A549 (cell line): ENCODE measurements at regions not wholly inside any gene's neighbourhood (a gene's known extent, or its start where the extent isn't known, plus 50 kb on each side); places are given as distances from the start of the nearest gene placed in this dataset.

ENCODE experiments used
- ATAC-seq, 2 experiments: fragments of 200-7000 bp in 1 of 2; fragments of >200 bp in 1 of 2; cut with Nextera tagmentation in 1 of 2; cut with Tn5 transposase in 1 of 2; 3 replicates each; pipeline versions ENCODE4 v1.8.0 to v1.9.1; 2018 to 2020; ENCODE audit warnings: mild to moderate bottlenecking in 1 of 2, moderate library complexity in 1 of 2
- CTCF ChIA-PET: fragments of 300-600 bp; sonication (Branson Sonifier 250); formaldehyde crosslinking; extraction: SDS; loops from one replicate; lab custom pipeline; 2021; ENCODE audit warnings: antibody characterized with exemption, inconsistent platforms; lab: Yijun Ruan, JAX
- POLR2A ChIA-PET: fragments of 350-600 bp; formaldehyde crosslinking; extraction: SDS; loops from one replicate; lab custom pipeline; 2021; ENCODE audit warnings: antibody characterized with exemption, inconsistent platforms; lab: Yijun Ruan, JAX
- DNase-seq, 2 experiments: peaks; one replicate each; pipeline versions ENCODE4 v3.0.0 to v3.0.0-alpha.2; 2011 to 2016; ENCODE audit warnings: low read depth in 1 of 2, low spot score in 1 of 2
- FAIRE-seq: peaks from 2 replicates; lab custom pipeline; 2011; peaks lifted over from hg19 to GRCh38; lab: Jason Lieb, UNC
- H3K27ac ChIP-seq, 2 experiments: fragments of >200 bp; sonication (Bioruptor Twin); formaldehyde crosslinking; 3 replicates each; pipeline ENCODE4 v1.5.1; 2016 to 2017
- H3K4me1 ChIP-seq: fragments of >200 bp; sonication (Bioruptor Twin); formaldehyde crosslinking; 3 replicates; pipeline ENCODE4 v1.6.1; 2016
- H3K4me2 ChIP-seq: fragments of >200 bp; sonication (Bioruptor Twin); formaldehyde crosslinking; 3 replicates; pipeline ENCODE4 v1.6.1; 2016
- H3K4me3 ChIP-seq: fragments of >200 bp; sonication (Bioruptor Twin); formaldehyde crosslinking; 3 replicates; pipeline ENCODE4 v1.5.1; 2016
- H3K9me3 ChIP-seq: fragments of >200 bp; sonication (Bioruptor Twin); formaldehyde crosslinking; 3 replicates; pipeline ENCODE4 v1.6.1; 2016
- CBX2 ChIP-seq: fragments of 200-600 bp; sonication (generic); IDR thresholded peaks from 2 replicates; pipeline ENCODE4 v1.6.1; 2016; ENCODE audit warnings: low read depth, mild to moderate bottlenecking, borderline replicate concordance
- EP300 ChIP-seq, 2 experiments: fragments of >200 bp; sonication (Bioruptor Twin); formaldehyde crosslinking; IDR thresholded peaks; 2 replicates in 1 of 2; 3 replicates in 1 of 2; pipeline ENCODE4 v1.6.1; 2016 to 2017
- FOXS1 ChIP-seq: fragments of 250-450 bp; sonication (Bioruptor Pico); IDR thresholded peaks from 2 replicates; pipeline ENCODE4 v1.5.0; 2020; ENCODE audit warnings: mild to moderate bottlenecking, moderate library complexity
- HEYL ChIP-seq: fragments of 250-450 bp; sonication (Bioruptor Pico); IDR thresholded peaks from 2 replicates; pipeline ENCODE4 v1.8.0; 2021; ENCODE audit warnings: mild to moderate bottlenecking, moderate library complexity
- JUNB ChIP-seq: fragments of >200 bp; sonication (Bioruptor Twin); formaldehyde crosslinking; IDR thresholded peaks from 2 replicates; pipeline ENCODE4 v1.6.1; 2016
- KDM1A ChIP-seq: fragments of 200-600 bp; sonication (generic); IDR thresholded peaks from 2 replicates; pipeline ENCODE4 v1.6.1; 2016; ENCODE audit warnings: low read depth, mild to moderate bottlenecking
- MAFK ChIP-seq: fragments of 450-650 bp; IDR thresholded peaks from 2 replicates; pipeline ENCODE4 v1.6.1; 2014; ENCODE audit not compliant: partially characterized antibody
- MAZ ChIP-seq: fragments of 150-350 bp; IDR thresholded peaks from 2 replicates; pipeline ENCODE4 v1.6.1; 2014; ENCODE audit warnings: antibody characterized with exemption, low read depth, low read length, borderline replicate concordance
- MYC ChIP-seq: IDR thresholded peaks from 2 replicates; pipeline ENCODE4 v1.6.1; 2012; ENCODE audit warnings: mild to moderate bottlenecking, inconsistent platforms, low read length, improper control_type of control experiment, borderline replicate concordance
- RAD21 ChIP-seq, 2 experiments: fragments of >200 bp in 1 of 2; sonication (Bioruptor Twin) in 1 of 2; formaldehyde crosslinking in 1 of 2; IDR thresholded peaks in 1 of 2; conservative IDR thresholded peaks in 1 of 2; 2 replicates in 1 of 2; 3 replicates in 1 of 2; pipeline ENCODE4 v1.6.1; 2012 to 2018; ENCODE audit warnings: inconsistent platforms in 1 of 2
- SMC3 ChIP-seq: fragments of >200 bp; sonication (Bioruptor Twin); formaldehyde crosslinking; IDR thresholded peaks from 3 replicates; pipeline ENCODE4 v1.6.1; 2018; ENCODE audit warnings: inconsistent platforms
- ZC3H11A ChIP-seq: fragments of 450-650 bp; IDR thresholded peaks from 2 replicates; pipeline ENCODE4 v1.6.1; 2014; ENCODE audit warnings: antibody characterized with exemption, mild to moderate bottlenecking
- WGBS: methylation state at CpG from one replicate; pipeline ENCODE4 v1.1.6; 2017; ENCODE audit errors: missing lambda C conversion rate; 5-methylcytosine and 5-hydroxymethylcytosine counted together
- TF ChIP-seq, protein P1 (sequence below): fragments of 250-450 bp; sonication (Bioruptor Pico); IDR thresholded peaks from 2 replicates; pipeline ENCODE4 v1.5.0; 2021; ENCODE audit warnings: mild to moderate bottlenecking, moderate library complexity, borderline replicate concordance
- TF ChIP-seq, protein P2 (sequence below): fragments of 250-450 bp; sonication (Bioruptor Pico); IDR thresholded peaks from 2 replicates; pipeline ENCODE4 v1.5.0; 2020; ENCODE audit warnings: low read depth, mild to moderate bottlenecking, moderate library complexity
- TF ChIP-seq, protein P3 (sequence below): fragments of >200 bp; sonication (Bioruptor Twin); formaldehyde crosslinking; IDR thresholded peaks from 2 replicates; pipeline ENCODE4 v1.6.1; 2016
- TF ChIP-seq, protein P4 (sequence below): IDR thresholded peaks from 2 replicates; pipeline ENCODE4 v1.6.1; 2012
- TF ChIP-seq, protein P5 (sequence below): fragments of >200 bp; sonication (Bioruptor Twin); formaldehyde crosslinking; IDR thresholded peaks from 3 replicates; pipeline ENCODE4 v1.5.1; 2016

DNA sequence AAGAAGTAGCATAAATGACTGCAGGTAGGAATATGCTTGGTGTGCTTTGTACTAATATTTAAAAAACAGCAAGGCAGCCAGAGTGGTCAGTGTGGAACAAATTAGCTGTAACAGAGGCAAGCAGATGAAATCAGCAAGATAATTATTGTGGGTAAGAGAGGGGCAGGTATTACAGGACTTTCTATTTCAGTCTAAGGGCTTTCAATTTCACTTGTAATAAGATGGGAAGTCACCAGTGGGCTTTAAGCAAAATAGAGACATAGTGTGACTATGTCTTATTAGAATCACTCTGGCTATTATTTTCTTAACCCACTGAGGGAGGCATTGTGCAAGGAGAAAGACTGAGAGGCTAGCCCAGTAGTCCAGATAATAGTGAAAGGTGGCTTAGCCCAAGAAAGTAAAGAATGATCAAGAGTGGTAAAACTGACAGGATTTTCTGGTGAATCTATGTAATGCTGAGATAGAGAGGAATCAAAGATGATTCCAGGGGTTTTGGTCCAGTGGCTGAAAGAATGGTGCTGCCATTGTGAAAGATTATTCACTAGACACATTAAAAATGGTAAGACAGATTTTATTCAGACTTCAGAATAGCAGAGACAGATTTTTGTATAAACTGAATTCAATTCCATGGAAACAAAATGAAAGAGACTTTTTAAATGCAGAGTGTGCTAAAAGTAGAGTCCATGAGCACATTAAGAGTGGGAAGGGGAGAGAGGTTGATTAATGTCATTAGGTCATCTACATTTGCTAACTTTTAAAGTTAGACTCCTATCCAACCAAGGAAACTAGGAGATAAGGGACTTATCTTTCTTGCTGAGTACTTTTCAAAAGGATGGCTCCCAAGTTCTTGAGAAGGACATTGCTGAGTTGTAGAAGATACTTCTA is 1136.0 kb downstream of the HACE1 start:
- ChIA-PET POLR2A (no interaction called here), CTCF (no interaction called here)
- no peaks in the 10 kb centered on the region for H3K9me3 ChIP-seq
- TF ChIP-seq, protein P1, sequence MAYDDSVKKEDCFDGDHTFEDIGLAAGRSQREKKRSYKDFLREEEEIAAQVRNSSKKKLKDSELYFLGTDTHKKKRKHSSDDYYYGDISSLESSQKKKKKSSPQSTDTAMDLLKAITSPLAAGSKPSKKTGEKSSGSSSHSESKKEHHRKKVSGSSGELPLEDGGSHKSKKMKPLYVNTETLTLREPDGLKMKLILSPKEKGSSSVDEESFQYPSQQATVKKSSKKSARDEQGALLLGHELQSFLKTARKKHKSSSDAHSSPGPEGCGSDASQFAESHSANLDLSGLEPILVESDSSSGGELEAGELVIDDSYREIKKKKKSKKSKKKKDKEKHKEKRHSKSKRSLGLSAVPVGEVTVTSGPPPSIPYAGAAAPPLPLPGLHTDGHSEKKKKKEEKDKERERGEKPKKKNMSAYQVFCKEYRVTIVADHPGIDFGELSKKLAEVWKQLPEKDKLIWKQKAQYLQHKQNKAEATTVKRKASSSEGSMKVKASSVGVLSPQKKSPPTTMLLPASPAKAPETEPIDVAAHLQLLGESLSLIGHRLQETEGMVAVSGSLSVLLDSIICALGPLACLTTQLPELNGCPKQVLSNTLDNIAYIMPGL (CRISPR knock-in tag) = no peak
- TF ChIP-seq ZC3H11A (no peak), EP300 (IDR thresholded peaks at IDR 0.05) (no peak), CBX2 (no peak), JUNB (no peak), HEYL (CRISPR knock-in tag) (no peak), KDM1A (no peak), SMC3 (no peak), FOXS1 (CRISPR knock-in tag) (no peak), MAZ (no peak)
- TF ChIP-seq, protein P2, sequence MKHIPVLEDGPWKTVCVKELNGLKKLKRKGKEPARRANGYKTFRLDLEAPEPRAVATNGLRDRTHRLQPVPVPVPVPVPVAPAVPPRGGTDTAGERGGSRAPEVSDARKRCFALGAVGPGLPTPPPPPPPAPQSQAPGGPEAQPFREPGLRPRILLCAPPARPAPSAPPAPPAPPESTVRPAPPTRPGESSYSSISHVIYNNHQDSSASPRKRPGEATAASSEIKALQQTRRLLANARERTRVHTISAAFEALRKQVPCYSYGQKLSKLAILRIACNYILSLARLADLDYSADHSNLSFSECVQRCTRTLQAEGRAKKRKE (CRISPR knock-in tag) = no peak
- TF ChIP-seq, protein P3, sequence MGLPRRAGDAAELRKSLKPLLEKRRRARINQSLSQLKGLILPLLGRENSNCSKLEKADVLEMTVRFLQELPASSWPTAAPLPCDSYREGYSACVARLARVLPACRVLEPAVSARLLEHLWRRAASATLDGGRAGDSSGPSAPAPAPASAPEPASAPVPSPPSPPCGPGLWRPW = no peak
- TF ChIP-seq, protein P4, sequence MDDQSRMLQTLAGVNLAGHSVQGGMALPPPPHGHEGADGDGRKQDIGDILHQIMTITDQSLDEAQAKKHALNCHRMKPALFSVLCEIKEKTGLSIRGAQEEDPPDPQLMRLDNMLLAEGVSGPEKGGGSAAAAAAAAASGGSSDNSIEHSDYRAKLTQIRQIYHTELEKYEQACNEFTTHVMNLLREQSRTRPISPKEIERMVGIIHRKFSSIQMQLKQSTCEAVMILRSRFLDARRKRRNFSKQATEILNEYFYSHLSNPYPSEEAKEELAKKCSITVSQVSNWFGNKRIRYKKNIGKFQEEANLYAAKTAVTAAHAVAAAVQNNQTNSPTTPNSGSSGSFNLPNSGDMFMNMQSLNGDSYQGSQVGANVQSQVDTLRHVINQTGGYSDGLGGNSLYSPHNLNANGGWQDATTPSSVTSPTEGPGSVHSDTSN = no peak
- no peak overlapping the region for H3K4me3 ChIP-seq
- H3K27ac ChIP-seq = no peak overlapping the region
- H3K4me1 ChIP-seq = no peaks in the 10 kb centered on the region
- H3K4me2 ChIP-seq = no peak overlapping the region
- ATAC-seq (no peak), DNase-seq (no peak), FAIRE-seq (no peak)

DNA sequence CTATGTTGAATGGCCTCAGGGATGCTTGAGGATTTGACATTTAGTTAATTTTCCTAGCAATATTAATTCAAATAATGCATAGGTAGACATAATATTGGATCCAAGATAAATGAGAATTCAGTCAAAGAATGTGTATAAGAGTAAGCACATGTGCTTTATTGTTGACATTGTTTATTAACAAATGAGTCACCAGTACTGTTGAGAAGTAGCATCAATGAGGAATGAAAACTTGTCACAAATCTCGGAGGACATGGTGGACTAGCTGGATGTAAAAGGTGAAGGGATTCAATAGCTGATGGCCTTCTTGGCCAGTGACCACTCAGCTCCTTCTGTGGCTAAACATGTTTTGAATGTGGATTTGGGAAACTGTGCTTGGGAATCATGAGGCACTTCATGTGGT is 1137.0 kb downstream of the HACE1 start:
- TF ChIP-seq, protein P5, sequence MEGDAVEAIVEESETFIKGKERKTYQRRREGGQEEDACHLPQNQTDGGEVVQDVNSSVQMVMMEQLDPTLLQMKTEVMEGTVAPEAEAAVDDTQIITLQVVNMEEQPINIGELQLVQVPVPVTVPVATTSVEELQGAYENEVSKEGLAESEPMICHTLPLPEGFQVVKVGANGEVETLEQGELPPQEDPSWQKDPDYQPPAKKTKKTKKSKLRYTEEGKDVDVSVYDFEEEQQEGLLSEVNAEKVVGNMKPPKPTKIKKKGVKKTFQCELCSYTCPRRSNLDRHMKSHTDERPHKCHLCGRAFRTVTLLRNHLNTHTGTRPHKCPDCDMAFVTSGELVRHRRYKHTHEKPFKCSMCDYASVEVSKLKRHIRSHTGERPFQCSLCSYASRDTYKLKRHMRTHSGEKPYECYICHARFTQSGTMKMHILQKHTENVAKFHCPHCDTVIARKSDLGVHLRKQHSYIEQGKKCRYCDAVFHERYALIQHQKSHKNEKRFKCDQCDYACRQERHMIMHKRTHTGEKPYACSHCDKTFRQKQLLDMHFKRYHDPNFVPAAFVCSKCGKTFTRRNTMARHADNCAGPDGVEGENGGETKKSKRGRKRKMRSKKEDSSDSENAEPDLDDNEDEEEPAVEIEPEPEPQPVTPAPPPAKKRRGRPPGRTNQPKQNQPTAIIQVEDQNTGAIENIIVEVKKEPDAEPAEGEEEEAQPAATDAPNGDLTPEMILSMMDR = no peak
- TF ChIP-seq MAFK (peak; percentile 20), MAZ (no peak), RAD21 (conservative IDR thresholded peaks at IDR 0.05 in 1 of 2, IDR thresholded peaks at IDR 0.05 in 1 of 2) (no peak), MYC (no peak)
- Histone ChIP-seq H3K4me2 (no peak overlapping the region), H3K9me3 (no peaks in the 10 kb centered on the region), H3K27ac (no peak overlapping the region), H3K4me1 (no peaks in the 10 kb centered on the region), H3K4me3 (no peak overlapping the region)
- DNase-seq = no peak
- CTCF ChIA-PET = no interaction called here
- no peak for ATAC-seq
- POLR2A ChIA-PET = no interaction called here
- FAIRE-seq = no peak
- WGBS = 11% methylated on average over 1 of the region's 1 CpG
